HG02973 (cell line): ENCODE measurements at regions not wholly inside any gene's neighbourhood (a gene's known extent, or its start where the extent isn't known, plus 50 kb on each side); places are given as distances from the start of the nearest gene placed in this dataset.

Source experiments
- ATAC-seq: cut with Tn5 transposase; IDR thresholded peaks from one replicate; pipeline ENCODE4 v1.9.1; 2021; ENCODE audit warnings: moderate library complexity; ENCODE audit not compliant: unreplicated experiment

- ATAC-seq: no peak
Observed at GRCh38 chr15:38692789-38693062, 128.1 kb upstream of the RASGRP1 start.

DNA sequence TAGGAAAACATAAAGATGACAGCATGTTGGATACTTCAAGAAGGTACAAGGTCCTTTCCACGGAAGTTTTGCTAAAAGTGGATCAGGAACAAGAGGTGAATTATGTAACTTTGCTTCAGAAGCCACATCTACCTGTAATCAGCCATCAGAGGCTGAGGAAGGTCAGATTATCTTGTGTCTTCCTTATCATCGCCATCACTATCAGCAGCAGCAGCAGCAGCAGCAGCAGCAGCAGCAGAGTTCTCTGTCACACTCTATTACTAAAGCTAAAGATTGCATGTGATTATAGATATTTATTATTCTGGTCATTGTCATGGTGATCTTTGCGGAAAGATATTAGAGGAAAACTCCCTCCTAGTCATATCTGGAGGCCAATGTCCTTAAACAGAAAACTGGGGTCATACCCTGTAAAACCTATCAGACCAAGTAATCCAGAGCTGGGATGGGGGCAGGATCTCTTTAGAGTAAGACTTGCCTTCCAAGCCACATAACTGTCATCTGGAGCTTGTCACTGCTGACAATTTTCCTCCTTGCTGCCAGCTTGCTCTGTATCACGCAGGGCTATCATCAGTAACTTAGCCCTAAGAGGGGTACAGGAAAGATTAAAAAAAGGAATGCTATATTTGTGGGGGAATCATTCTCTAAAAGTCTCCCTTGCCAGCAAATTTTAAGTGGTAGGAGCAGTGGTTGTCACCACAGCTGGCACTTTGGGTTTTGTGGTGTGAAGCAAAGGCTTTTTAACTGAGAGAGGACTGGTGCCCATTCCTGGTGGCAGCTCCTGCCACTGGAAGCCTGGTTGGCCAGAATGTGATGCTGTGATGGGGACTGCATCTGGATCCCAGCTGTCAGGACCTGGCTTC, 130.9 kb upstream of the RASGRP1 start:
- ATAC-seq: no peak

GRCh38 chr15:38696109-38696727, 131.6 kb upstream of the RASGRP1 start:
- ATAC-seq: peak; percentile 50

DNA sequence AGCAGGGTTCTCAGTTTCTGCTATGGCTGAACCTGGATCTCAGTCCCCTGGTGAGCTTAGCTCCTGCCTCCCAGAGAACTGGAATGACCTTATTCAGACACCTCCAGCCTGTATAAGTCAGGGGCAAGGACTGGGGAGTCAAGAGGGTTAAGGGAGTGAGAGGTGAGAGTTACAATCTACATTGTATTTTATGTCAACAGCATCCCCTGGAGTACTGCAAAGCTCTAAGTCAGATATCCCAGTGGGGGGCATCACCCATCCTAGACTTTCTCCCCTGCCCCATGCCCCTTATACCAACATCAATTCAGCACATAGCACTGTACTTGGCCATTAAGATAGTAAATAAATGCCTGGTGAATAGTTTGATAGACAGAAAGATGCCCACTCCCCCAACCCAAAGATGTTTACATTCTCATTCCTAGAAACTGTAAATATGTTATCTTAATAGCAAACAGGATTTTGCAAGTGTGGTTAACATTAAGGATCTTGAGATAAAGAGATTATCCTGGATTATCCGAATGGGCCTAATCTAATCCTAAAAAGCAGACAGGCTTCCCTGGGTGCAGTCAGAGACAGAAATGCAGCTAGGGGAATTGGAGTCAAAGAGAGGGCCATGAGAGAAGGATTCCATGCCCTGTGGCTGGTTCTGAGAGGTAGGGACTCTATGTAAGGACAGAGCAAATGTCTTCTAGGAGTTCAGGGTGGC, 132.3 kb upstream of the RASGRP1 start:
- no peak for ATAC-seq

- no peak for ATAC-seq
Observed at GRCh38 chr15:38698254-38698653, 133.6 kb upstream of the RASGRP1 start.

DNA sequence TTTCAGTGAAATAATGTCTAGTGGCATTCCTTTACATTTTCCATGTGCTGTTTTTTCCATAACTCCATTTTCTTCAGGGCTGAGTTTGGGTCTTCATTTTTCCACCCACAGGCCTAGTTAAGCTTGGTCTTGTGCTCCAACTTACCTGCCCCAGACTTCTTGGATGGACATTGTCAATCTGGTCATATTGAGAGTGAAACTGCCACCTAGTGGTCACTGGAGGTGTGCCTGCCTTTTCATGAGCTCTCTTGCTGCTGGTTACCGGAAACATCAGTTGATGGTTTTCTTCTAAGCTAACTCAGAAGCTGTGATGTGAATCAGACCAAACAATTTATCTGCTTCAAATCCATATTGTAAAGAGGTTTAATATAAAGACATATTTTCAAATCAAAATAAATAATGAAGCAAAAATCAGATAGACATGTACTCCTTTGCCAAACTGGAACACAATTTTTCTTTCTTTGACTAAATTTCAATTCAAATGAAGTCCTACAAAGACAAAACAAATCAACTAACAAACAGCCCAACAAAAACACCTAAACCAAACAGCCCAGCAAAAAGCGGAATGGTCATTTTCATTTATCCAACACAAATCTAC, 135.1 kb upstream of the RASGRP1 start:
- ATAC-seq: no peak

DNA sequence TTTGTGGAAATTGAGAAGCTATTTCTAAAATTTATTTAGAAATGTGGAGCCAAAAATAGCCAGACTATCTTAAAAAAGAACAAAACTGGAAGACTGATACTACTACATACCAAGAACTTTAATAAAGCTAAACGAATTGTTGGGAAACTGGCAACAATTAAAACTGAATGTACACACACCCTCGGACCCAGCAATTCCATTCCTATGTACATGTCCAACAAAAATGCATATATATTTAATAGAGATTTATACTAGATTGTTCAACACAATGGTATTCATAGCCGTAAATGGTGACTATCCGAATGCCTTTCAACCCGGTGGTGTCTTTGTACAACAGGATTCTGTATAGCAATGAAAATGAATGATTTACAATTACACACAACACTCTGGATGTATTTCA, 136.5 kb upstream of the RASGRP1 start:
- no peak for ATAC-seq

DNA sequence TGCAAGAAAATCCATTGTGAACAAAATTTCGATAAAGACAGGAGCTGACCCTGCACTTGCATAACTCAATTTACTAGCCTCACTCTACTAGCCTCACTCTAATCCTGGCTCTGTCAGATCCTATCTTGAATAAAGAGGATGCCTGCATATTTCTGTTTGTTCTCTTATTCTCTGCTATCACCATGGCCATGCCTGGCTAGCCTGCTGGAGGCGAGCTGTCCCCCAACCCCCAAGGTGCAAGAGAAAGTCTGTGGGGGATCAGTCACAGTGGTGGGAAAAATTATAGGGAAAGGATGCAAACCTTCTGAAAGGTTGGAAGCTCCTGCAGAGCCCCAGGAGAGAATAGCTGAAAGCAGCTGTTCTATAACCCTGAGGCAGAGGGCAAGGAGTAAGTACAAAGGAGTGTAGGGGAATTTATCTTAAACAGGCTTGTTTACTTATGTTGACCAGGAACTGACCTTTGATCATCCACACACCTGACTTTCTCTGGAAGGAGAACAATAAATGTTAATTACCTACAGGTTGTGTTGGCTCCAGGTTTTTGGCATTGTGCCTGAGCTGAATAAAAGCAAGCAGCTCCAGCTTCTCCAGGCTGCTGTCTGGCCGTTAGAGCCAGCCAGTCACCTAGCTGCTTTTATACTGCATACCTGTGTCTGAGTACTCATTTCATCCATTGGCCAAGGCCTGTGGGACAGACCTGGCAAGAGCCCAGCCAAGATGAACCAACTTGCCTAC, 137.7 kb upstream of the RASGRP1 start:
- no peak for ATAC-seq

- ATAC-seq: no peak
Observed at GRCh38 chr15:38705436-38706219, 141.0 kb upstream of the RASGRP1 start.

DNA sequence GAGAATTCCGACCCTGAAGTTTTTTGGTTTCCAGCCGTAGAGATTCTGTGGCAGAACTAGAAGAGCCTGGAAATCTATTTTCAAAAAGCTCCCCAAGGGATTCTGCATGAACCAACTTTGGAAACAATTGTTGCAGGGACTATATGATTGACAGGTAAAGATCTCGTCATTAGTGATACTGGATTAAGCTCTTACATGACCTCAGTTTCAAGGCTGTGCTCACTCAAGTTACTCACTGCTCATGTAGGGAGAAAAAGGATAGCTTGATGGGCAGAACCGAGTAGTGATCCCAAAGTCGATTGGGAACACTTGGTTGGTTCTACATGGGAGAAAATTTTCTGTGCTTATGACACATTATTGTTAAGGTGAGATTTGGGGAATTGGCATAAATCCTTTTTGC, 142.3 kb upstream of the RASGRP1 start:
- ATAC-seq: no peak

DNA sequence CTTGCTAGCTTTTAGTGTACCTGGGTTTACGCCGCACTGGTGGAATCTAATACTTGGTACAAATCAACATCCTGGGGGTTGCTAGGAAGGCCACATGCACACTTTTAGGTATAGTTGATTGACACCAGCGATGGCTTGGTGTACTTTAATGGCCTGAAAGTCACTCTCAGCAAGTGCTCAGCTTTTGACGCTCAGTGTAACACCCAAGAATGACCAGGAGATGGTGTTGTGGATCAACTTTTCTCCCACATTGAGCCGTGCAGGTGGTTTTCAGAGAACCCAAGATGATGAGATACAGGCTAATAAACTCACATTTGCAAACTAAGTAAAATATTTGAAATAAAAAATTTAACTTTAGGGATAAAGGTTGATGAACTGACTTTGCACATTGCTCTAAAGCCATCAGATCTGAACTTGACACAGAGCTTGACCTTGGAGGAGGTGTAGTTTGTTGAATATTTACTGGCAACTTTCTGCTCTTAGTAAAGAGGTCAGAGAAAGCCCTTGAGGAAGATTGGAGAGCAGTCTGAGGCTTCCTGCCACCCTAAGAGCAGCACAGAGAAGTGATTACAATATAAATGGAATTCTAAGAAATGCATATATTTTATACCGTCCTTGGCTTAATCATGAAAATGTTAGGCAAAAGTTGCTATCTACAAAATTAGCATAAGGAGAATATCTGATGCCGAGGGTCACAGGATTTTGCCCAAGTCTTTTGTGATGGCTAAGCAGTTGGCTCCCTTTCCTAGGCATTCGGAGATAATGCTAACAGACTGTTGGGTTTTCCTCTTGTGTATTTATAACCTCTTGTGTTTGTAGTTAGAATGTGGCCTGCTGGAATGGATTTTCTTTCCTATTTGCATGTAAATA, 143.4 kb upstream of the RASGRP1 start:
- peak; percentile 88 for ATAC-seq

GRCh38 chr15:38708672-38709180, 144.1 kb upstream of the RASGRP1 start:
- no peak for ATAC-seq

- no peak for ATAC-seq
Observed at GRCh38 chr15:38709196-38709595, 144.6 kb upstream of the RASGRP1 start.

DNA sequence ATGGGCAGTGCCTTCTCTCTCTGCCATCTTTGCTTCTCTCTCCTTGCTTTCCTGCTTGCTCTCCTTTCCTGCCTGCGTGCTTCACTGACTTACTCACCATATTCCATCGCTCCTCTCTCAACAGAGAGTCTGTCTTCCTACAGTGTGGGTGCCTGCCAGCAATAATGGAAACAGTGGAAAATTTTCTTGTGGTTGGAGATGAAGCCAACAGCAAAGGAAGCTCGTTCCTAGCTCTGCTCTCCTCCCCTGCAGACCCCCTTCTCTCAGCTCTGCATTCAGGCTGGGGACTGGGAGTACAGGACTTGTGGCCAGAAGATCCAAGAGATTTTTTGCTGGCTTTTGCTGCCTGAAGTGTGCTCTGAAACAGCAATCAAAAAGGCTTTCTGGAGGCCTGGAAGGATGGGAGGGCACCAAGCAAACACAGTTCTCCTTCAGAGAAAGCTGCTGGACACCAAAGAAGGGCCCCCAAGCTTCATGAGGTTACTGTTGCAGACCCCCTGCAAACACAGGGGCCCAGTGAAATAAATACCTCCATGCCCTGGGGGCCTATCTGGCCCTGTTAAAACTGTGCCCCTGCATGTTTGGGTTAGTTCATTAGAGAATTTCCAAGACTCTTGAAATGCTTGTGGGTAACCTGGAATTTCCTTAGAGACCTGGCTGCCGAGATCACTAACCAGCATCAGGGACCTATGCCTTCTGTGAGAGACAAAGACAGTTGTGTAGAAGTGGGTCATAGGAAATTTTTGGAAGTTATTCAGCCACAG, 149.9 kb upstream of the RASGRP1 start:
- no peak for ATAC-seq

GRCh38 chr15:38720893-38721567, 156.4 kb upstream of the RASGRP1 start:
- ATAC-seq: no peak

GRCh38 chr15:38721568-38721945, 156.9 kb upstream of the RASGRP1 start:
- no peak for ATAC-seq

DNA sequence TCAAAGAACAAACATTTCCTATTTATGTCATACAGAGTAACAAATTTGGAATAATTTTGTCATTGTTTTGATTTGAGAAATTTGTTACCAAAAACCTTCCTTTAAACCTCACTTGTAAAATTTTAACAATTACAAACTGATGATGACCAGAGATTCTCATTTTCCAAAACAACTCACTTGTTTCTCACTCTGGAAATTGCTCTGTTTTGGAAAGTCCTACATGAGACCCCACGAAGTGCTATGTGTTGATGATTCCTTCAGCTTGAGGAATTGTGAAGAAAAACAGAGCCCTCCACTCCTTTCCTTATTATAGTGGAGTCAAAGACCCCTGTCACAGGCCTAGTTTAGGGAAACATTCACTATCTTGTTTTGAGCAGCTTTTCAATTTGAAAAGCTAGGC, 157.6 kb upstream of the RASGRP1 start:
- no peak for ATAC-seq

- ATAC-seq: no peak
Observed at GRCh38 chr15:38724827-38725226, 160.2 kb upstream of the RASGRP1 start.
